IMR-90 (cell line): ENCODE measurements at regions not wholly inside any gene's neighbourhood (a gene's known extent, or its start where the extent isn't known, plus 50 kb on each side); places are given as distances from the start of the nearest gene placed in this dataset.

Source experiments
- ATAC-seq: fragments of 200-7000 bp; cut with Tn5 transposase; 2 replicates; pipeline ENCODE4 v1.9.1; 2020; ENCODE audit warnings: low read depth, mild to moderate bottlenecking, moderate library complexity
- BruUV-seq: library from RNA; stranded (reverse); fragments of 400-500 nt; replicated peaks from 2 replicates; lab custom pipeline; 2021; lab: Mats Ljungman, UMichigan
- CTCF ChIA-PET: fragments of 300-600 bp; formaldehyde crosslinking; extraction: SDS; loops from one replicate; lab custom pipeline; 2021; ENCODE audit warnings: antibody characterized with exemption; lab: Yijun Ruan, JAX
- POLR2A ChIA-PET: fragments of 300-600 bp; sonication (Branson Sonifier 250); formaldehyde crosslinking; loops from one replicate; lab custom pipeline; 2022; ENCODE audit warnings: antibody characterized with exemption; ENCODE audit not compliant: unreplicated experiment; lab: Charles Lee
- DNase-seq: peaks from one replicate; pipeline ENCODE4 v3.0.0; 2013
- H2AFZ ChIP-seq: replicated peaks from 2 replicates; pipeline ENCODE3; 2013; ENCODE audit warnings: low read length, mild to moderate bottlenecking; ENCODE audit not compliant: poor library complexity
- H2AK5ac ChIP-seq: 2 replicates; pipeline ENCODE4 v1.6.1; 2013; ENCODE audit warnings: low read depth, low read length, inconsistent platforms
- H2AK9ac ChIP-seq: replicated peaks from 2 replicates; pipeline ENCODE3; 2013; ENCODE audit warnings: mild to moderate bottlenecking, low read depth, low read length, moderate library complexity; ENCODE audit not compliant: poor library complexity
- H2BK120ac ChIP-seq: 2 replicates; pipeline ENCODE4 v1.6.1; 2013; ENCODE audit warnings: low read depth, low read length, inconsistent platforms
- H2BK15ac ChIP-seq: 3 replicates; pipeline ENCODE4 v1.6.1; 2013; ENCODE audit warnings: low read depth, low read length, inconsistent platforms
- H2BK20ac ChIP-seq: 2 replicates; pipeline ENCODE4 v1.6.1; 2013; ENCODE audit warnings: low read depth, mild to moderate bottlenecking, inconsistent platforms, low read length, moderate library complexity
- H2BK5ac ChIP-seq: 2 replicates; pipeline ENCODE4 v1.6.1; 2013; ENCODE audit warnings: mild to moderate bottlenecking, low read depth, low read length, inconsistent platforms; ENCODE audit not compliant: poor library complexity, severe bottlenecking
- H3K14ac ChIP-seq: replicated peaks from 2 replicates; pipeline ENCODE4 v1.6.1; 2013; ENCODE audit warnings: low read depth, low read length, inconsistent platforms
- H3K18ac ChIP-seq: 2 replicates; pipeline ENCODE4 v1.6.1; 2013; ENCODE audit warnings: low read depth, low read length, control low read depth
- H3K23ac ChIP-seq: 2 replicates; pipeline ENCODE4 v1.6.1; 2013; ENCODE audit warnings: low read depth, low read length, inconsistent platforms
- H3K27ac ChIP-seq: 2 replicates; pipeline ENCODE4 v1.5.1; 2013; ENCODE audit warnings: mild to moderate bottlenecking, control low read depth, low read length; ENCODE audit not compliant: insufficient read depth
- H3K27me3 ChIP-seq: 2 replicates; pipeline ENCODE4 v1.6.1; 2013; ENCODE audit warnings: low read length; ENCODE audit not compliant: control insufficient read depth, insufficient read depth
- H3K36me3 ChIP-seq: 2 replicates; pipeline ENCODE4 v1.6.1; 2013; ENCODE audit warnings: low read length, mixed read lengths; ENCODE audit not compliant: control insufficient read depth, insufficient read depth
- H3K4ac ChIP-seq: 2 replicates; pipeline ENCODE4 v1.6.1; 2013; ENCODE audit warnings: low read depth, low read length, inconsistent platforms
- H3K4me1 ChIP-seq: 2 replicates; pipeline ENCODE4 v1.6.1; 2013; ENCODE audit warnings: low read length, mixed read lengths; ENCODE audit not compliant: control insufficient read depth, insufficient read depth
- H3K4me2 ChIP-seq: 2 replicates; pipeline ENCODE4 v1.6.1; 2013; ENCODE audit warnings: low read depth, mild to moderate bottlenecking, control low read depth, low read length, moderate library complexity
- H3K4me3 ChIP-seq: 2 replicates; pipeline ENCODE4 v1.5.1; 2013; ENCODE audit warnings: low read depth, mild to moderate bottlenecking, control low read depth, low read length, moderate library complexity; ENCODE audit not compliant: insufficient read depth
- H3K56ac ChIP-seq: 2 replicates; pipeline ENCODE4 v1.6.1; 2013; ENCODE audit warnings: low read length, inconsistent platforms; ENCODE audit not compliant: insufficient read depth; ENCODE audit errors: extremely low read depth
- H3K79me1 ChIP-seq, 2 experiments: 2 replicates each; pipeline ENCODE4 v1.6.1; 2013; ENCODE audit warnings: low read length in 2 of 2, inconsistent platforms in 1 of 2, low read depth in 1 of 2
- H3K9ac ChIP-seq: 2 replicates; pipeline ENCODE4 v1.6.1; 2013; ENCODE audit warnings: low read depth, low read length, control low read depth
- H3K9me1 ChIP-seq: 2 replicates; pipeline ENCODE4 v1.6.1; 2013; ENCODE audit warnings: low read length, inconsistent platforms; ENCODE audit not compliant: insufficient read depth
- H3K9me3 ChIP-seq: 2 replicates; pipeline ENCODE4 v1.6.1; 2013; ENCODE audit warnings: low read length; ENCODE audit not compliant: control insufficient read depth, insufficient read depth
- H4K20me1 ChIP-seq: 2 replicates; pipeline ENCODE4 v1.6.1; 2013; ENCODE audit warnings: low read length, inconsistent platforms; ENCODE audit not compliant: insufficient read depth
- H4K5ac ChIP-seq: 2 replicates; pipeline ENCODE4 v1.6.1; 2013; ENCODE audit warnings: mild to moderate bottlenecking, low read depth, low read length, control low read depth
- H4K8ac ChIP-seq, 2 experiments: 2 replicates each; pipeline ENCODE4 v1.6.1; 2013; ENCODE audit warnings: low read depth in 2 of 2, low read length in 2 of 2, control low read depth in 1 of 2, inconsistent platforms in 1 of 2
- H4K91ac ChIP-seq: 2 replicates; pipeline ENCODE4 v1.6.1; 2013; ENCODE audit warnings: low read depth, low read length, inconsistent platforms; ENCODE audit not compliant: insufficient read depth
- MAZ ChIP-seq: IDR thresholded peaks from 2 replicates; pipeline ENCODE4 v1.6.1; 2012; ENCODE audit warnings: low read depth, mild to moderate bottlenecking, low read length, improper control_type of control experiment, moderate library complexity, borderline replicate concordance
- RFX5 ChIP-seq: IDR thresholded peaks from 2 replicates; pipeline ENCODE4 v1.8.0; 2012; ENCODE audit warnings: low read depth, mild to moderate bottlenecking, low read length, moderate library complexity
- dilution Hi-C: fragments of 300-500 bp; cut with HindIII; formaldehyde crosslinking; loops from one replicate; pipeline ENCODE4 v1.14.3; 2018; ENCODE audit warnings: low sequenced_read_pairs; ENCODE audit not compliant: unreplicated experiment
- in situ Hi-C: fragments of 300-500 bp; cut with MboI; formaldehyde crosslinking; loops from 3 replicates; pipeline ENCODE4 v1.14.3; 2019; ENCODE audit warnings: low sequenced_read_pairs, inconsistent platforms, mixed read lengths
- intact Hi-C: fragments of 100-400 bp; cut with micrococcal nuclease; formaldehyde crosslinking; loops from 2 replicates; pipeline ENCODE4 v1.10.0; 2022

DNA sequence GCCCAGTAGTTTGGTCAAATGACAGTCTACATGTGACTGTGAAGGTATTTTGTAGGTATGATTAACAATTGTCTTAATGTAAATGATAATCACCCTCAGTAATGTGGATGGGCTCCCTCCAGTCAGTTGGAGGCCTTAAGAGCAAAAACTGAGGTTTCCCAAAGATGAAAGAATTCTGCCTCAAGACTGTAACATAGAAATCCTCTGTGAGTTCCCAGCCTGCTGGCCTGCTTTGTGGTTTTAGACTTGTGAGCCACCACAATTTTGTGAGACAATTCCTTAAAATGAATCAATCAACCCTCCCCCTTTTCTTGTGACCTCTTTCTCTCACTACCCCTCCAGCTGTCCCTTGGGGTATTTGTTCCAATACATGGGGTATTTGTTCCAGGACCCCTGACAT, 226.4 kb upstream of the DPYD start:
- no peak overlapping the region for H3K4me3 ChIP-seq
- H3K27me3 ChIP-seq = no peaks in the 10 kb centered on the region
- intact Hi-C loops (no loop called here), in situ Hi-C loops (no loop called here), dilution Hi-C loops (no loop called here)
- no peaks in the 10 kb centered on the region for H3K9me1 ChIP-seq
- H4K5ac ChIP-seq = no peak overlapping the region
- no peak overlapping the region for H3K27ac ChIP-seq
- no peak overlapping the region for H2AK9ac ChIP-seq
- no peak overlapping the region for H3K9ac ChIP-seq
- TF ChIP-seq RFX5 = no peak
- no peak for TF ChIP-seq MAZ
- H3K9me3 ChIP-seq = 0 out of 2 replicates have a peak, but pooled peaks cover 3% of the 10 kb centered on the region
- no peak overlapping the region for H4K91ac ChIP-seq
- no TSS peak for BruUV-seq
- DNase-seq = no peak
- no peaks in the 10 kb centered on the region for H3K79me1 ChIP-seq
- POLR2A ChIA-PET = no interaction called here
- H4K8ac ChIP-seq = no peak overlapping the region
- no peak overlapping the region for H2BK120ac ChIP-seq
- H2AK5ac ChIP-seq = no peak overlapping the region
- no peak overlapping the region for H3K18ac ChIP-seq
- no peak overlapping the region for H3K23ac ChIP-seq
- CTCF ChIA-PET = no interaction called here
- no peaks in the 10 kb centered on the region for H4K20me1 ChIP-seq
- H2AFZ ChIP-seq = no peak overlapping the region
- no peak overlapping the region for H3K56ac ChIP-seq
- H3K14ac ChIP-seq = no peak overlapping the region
- no peak for ATAC-seq
- no peak overlapping the region for H3K4ac ChIP-seq
- H3K36me3 ChIP-seq = no peaks in the 10 kb centered on the region
- H2BK15ac ChIP-seq = no peak overlapping the region
- no peak overlapping the region for H3K4me2 ChIP-seq
- H2BK20ac ChIP-seq = no peak overlapping the region
- no peak overlapping the region for H2BK5ac ChIP-seq
- no peaks in the 10 kb centered on the region for H3K4me1 ChIP-seq
